ENCODE measurements at regions not wholly inside any gene's neighbourhood (a gene's known extent, or its start where the extent isn't known, plus 50 kb on each side); places are given as distances from the start of the nearest gene placed in this dataset.

DNA sequence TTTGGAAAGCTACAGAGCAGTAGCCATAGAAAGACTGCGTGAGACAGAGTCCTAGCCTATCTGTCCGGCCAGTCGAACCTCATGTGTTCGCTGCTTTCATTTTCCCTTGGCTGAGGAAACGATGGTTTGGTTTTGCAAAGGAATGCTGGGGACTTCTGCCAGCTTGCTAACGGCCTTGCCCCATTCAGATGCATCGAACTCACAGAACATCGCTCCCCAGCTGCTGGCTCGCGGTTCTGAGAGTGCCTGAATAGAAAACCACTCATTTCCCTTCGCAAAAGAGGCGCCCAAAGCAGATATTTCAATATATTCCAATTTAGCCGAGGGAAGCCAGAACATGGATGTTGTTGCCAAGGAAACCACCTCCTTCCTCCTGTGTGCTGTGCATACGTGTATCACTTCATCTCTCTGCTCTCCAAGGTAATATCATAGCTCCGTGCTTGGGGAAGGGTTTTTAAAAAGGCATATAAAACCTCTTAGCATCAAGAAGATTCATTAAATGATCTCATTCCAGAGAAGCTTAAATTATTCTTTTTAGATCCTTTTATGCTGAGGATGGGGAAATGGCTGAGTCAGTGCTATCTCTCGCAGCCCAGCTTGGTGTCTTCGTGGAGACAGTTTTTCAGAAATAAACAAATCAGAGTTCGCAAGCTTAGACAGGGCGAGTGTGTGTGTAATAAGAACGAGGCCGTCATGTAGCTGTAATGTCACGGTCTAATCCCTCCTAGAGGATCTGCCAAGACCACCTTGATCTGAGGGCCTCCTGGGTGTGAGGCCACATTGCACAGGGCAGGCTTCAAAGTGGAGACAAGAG lies 215.2 kb downstream of the RPS24 start:
- H3K36me3 ChIP-seq (replicated peaks in 1 of 2) = no peaks in the 10 kb centered on the region
- no peaks in the 10 kb centered on the region for H3K9me3 ChIP-seq (replicated peaks in 1 of 3)
- TF ChIP-seq, protein P1, sequence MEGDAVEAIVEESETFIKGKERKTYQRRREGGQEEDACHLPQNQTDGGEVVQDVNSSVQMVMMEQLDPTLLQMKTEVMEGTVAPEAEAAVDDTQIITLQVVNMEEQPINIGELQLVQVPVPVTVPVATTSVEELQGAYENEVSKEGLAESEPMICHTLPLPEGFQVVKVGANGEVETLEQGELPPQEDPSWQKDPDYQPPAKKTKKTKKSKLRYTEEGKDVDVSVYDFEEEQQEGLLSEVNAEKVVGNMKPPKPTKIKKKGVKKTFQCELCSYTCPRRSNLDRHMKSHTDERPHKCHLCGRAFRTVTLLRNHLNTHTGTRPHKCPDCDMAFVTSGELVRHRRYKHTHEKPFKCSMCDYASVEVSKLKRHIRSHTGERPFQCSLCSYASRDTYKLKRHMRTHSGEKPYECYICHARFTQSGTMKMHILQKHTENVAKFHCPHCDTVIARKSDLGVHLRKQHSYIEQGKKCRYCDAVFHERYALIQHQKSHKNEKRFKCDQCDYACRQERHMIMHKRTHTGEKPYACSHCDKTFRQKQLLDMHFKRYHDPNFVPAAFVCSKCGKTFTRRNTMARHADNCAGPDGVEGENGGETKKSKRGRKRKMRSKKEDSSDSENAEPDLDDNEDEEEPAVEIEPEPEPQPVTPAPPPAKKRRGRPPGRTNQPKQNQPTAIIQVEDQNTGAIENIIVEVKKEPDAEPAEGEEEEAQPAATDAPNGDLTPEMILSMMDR (IDR thresholded peaks at IDR 0.05) = no peak
- TF ChIP-seq POLR2A (IDR thresholded peaks at IDR 0.05) = no peak
- peak in 3 of 7 donors; percentile 19 to 42 (median 38) for DNase-seq
- H3K4me1 ChIP-seq (replicated peaks in 1 of 2) = no peaks in the 10 kb centered on the region
- H3K4me3 ChIP-seq = no peak overlapping the region
- no peak overlapping the region for H3K27ac ChIP-seq
- WGBS, 4 donors = 61 to 67% (median 64%) methylated on average over 22 of the region's 22 CpGs
- intact Hi-C loops (cut with DNase I) = no loop called here
- H3K27me3 ChIP-seq = no peaks in the 10 kb centered on the region

DNA sequence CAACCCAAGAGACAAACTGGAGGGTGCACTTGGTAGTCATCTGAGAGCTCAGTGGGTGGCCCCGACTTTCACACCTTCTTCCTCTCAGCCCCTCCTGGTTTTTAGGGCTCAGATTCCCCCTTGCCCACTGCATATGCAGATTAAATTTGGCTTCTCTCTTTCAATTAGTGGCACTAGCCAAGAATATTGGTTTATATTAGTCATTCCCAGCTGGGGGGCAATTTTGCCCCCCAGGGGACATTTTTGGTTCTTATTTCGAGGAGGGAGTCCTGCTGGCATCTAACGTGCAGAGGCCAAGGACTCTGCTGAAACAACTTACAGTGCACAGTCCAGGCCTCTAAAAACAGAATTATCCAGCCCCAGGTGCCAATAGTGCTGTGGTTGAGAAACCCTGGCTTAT lies 216.0 kb downstream of the RPS24 start:
- no peak for TF ChIP-seq POLR2A (IDR thresholded peaks at IDR 0.05)
- TF ChIP-seq, protein P1 (IDR thresholded peaks at IDR 0.05) = no peak
- Histone ChIP-seq H3K4me1 (replicated peaks in 1 of 2) (no peaks in the 10 kb centered on the region), H3K36me3 (replicated peaks in 1 of 2) (no peaks in the 10 kb centered on the region), H3K27ac (no peak overlapping the region), H3K4me3 (no peak overlapping the region), H3K9me3 (replicated peaks in 1 of 3) (no peaks in the 10 kb centered on the region), H3K27me3 (no peaks in the 10 kb centered on the region)
- DNase-seq = no peak
- 75 to 87% (median 80%) methylated on average over 3 of the region's 3 CpGs for WGBS, 4 donors
- intact Hi-C loops (cut with DNase I) = no loop called here

DNA sequence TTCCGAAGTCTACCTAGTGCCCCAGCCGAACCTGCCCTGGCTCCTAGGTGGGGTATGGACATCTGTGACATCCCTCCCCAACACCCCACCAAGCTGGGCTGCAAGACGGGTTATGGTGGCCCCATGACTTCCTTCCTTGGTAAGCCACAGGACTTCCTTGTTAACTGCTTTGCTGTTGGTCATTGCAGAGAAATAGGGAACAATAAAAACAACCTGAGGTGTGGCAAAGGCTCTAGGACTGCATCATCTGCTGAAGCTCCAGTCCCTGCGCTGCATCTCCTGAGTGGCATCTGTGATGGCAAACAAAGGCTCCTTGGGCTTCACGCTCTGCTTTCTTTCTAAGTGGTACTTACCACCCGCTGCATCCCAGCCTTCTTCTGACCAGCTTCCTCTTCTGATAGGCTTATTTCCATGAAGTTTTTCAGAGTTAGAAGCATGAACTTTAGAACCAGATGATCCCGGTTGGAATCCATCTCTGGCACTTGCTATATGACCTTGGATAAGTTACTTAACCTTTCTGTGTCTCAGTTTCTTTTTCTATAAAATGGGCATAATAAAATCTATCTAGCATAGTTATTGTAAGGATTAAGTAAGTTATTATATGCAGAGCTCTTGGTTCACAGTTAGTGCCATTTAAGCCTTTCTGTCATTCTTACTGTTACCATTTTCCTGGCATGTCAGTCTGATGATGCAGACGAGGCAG lies 216.8 kb downstream of the RPS24 start:
- H3K36me3 ChIP-seq (replicated peaks in 1 of 2) = no peaks in the 10 kb centered on the region
- TF ChIP-seq, protein P1 (IDR thresholded peaks at IDR 0.05) = no peak
- no peak for TF ChIP-seq POLR2A (IDR thresholded peaks at IDR 0.05)
- intact Hi-C loops (cut with DNase I) = no loop called here

DNA sequence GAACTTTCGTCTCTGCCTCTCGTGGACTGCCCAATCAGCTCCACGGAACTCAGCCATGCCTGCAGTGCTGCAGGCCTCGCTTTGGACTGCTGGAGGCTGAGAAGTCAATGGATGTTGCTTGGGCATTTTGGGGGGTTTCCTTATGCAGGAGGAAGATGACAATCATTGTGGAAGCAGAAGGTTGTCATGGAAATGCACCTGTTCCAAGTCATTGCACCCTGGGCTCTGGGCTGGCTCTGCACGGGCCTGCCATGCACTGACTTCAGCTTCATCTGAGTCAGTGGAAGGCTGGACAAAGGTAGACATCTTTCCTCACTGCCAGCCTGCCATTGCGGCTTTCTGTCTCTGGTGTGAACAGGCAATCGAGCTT lies 217.3 kb downstream of the RPS24 start:
- no peak overlapping the region for H3K4me3 ChIP-seq
- H3K36me3 ChIP-seq (replicated peaks in 1 of 2) = no peaks in the 10 kb centered on the region
- H3K9me3 ChIP-seq (replicated peaks in 1 of 3) = no peaks in the 10 kb centered on the region
- no peak for TF ChIP-seq POLR2A (IDR thresholded peaks at IDR 0.05)
- TF ChIP-seq, protein P1 (IDR thresholded peaks at IDR 0.05) = no peak
- no peaks in the 10 kb centered on the region for H3K27me3 ChIP-seq
- DNase-seq = no peak
- H3K4me1 ChIP-seq (replicated peaks in 1 of 2) = peaks cover 0 to 6% of the 10 kb centered on the region in 2 donors
- no peak overlapping the region for H3K27ac ChIP-seq
- WGBS, 4 donors = 89 to 93% (median 91%) methylated on average over 7 of the region's 7 CpGs
- intact Hi-C loops (cut with DNase I) = no loop called here

More for the DNA sequence above, 216.8 kb downstream of the RPS24 start:
- no peak overlapping the region for H3K4me3 ChIP-seq
- no peak for DNase-seq
- H3K27ac ChIP-seq = no peak overlapping the region
- 76 to 85% (median 78%) methylated on average over 8 of the region's 8 CpGs for WGBS, 4 donors
- H3K27me3 ChIP-seq = no peaks in the 10 kb centered on the region
- peaks cover 0 to under 1% of the 10 kb centered on the region in 2 donors for H3K4me1 ChIP-seq (replicated peaks in 1 of 2)
- H3K9me3 ChIP-seq (replicated peaks in 1 of 3) = no peaks in the 10 kb centered on the region
